ENCODE measurements at regions not wholly inside any gene's neighbourhood (a gene's known extent, or its start where the extent isn't known, plus 50 kb on each side); places are given as distances from the start of the nearest gene placed in this dataset.

DNA sequence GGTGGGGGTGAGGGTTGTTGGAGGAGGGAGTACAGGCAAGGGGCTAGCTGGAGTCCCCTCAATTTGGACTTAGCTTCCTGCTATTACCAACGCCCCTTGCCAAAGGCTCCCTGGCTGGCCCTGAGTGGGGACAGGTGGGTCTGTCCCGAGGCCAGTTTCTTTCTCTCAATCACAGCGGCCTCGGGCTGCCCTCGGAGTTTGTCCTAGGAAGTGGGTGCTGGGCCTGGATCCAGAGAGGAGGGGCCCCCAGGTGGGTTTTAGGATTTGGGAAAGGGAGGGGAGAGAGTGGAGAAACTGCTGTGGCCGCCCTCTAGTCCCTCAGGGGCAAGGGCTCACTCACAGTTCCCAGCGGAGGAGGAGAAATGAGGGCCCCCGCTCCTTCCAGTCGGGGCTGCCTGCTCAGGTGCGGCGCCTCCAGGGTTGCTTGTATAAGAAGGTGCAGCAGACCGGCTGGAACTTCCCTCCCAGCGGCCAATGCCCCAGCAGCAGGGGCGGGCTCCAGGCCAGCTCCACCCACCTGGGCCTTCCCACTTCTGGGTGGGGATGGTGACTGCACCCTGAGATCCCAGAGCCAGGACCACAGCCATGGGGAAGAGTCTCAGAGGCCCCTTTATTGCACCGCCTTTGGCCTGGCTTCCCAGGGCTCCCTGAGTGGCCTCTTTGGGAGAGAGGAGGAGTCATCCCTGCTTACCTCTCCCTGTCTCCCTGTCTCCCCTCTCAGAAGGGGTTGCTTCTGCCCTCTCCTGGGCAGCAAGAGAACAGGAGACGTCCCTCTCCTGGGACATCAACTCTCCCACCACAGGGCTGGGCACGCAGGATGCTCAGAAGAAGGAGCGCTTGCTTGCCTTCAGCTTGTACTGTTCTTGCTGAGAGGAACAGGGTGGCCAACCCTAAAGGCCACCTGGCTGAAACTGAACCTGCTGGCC is 112.0 kb upstream of the SMURF2 start (continued):
- TF ChIP-seq SOX5 (CRISPR knock-in tag; IDR thresholded peaks at IDR 0.05; ENCODE audit: borderline replicate concordance) (peak; percentile 39; the same call in 1 of the 2 replicates), ZNF441 (CRISPR knock-in tag; IDR thresholded peaks at IDR 0.05; ENCODE audit: borderline replicate concordance) (no peak), ZNF775 (CRISPR knock-in tag; IDR thresholded peaks at IDR 0.05; ENCODE audit: borderline replicate concordance) (no peak), BCL6 (CRISPR knock-in tag; IDR thresholded peaks at IDR 0.05) (no peak), EZH2 (conservative IDR thresholded peaks at IDR 0.05; ENCODE audit: low read depth, low read length) (no peak), SIX1 (CRISPR knock-in tag; IDR thresholded peaks at IDR 0.05; ENCODE audit: borderline replicate concordance) (no peak), ZNF703 (CRISPR knock-in tag; IDR thresholded peaks at IDR 0.05; ENCODE audit: borderline replicate concordance) (no peak), ZNF256 (CRISPR knock-in tag; conservative IDR thresholded peaks at IDR 0.05) (0 out of 2 replicates have a peak, but pooled peaks have one; percentile 20), NR1H2 (CRISPR knock-in tag; IDR thresholded peaks at IDR 0.05; ENCODE audit: borderline replicate concordance, low read depth) (no peak), ZNF468 (CRISPR knock-in tag; IDR thresholded peaks at IDR 0.05) (no peak), THAP8 (CRISPR knock-in tag; IDR thresholded peaks at IDR 0.05; ENCODE audit: borderline replicate concordance) (no peak), ZNF619 (CRISPR knock-in tag; IDR thresholded peaks at IDR 0.05) (no peak; the same call in 1 of the 2 replicates), ZNF569 (CRISPR knock-in tag; IDR thresholded peaks at IDR 0.05; ENCODE audit: borderline replicate concordance) (no peak), ZNF740 (CRISPR knock-in tag; IDR thresholded peaks at IDR 0.05) (0 out of 2 replicates have a peak, but pooled peaks have one; percentile 22), ZBTB38 (CRISPR knock-in tag; IDR thresholded peaks at IDR 0.05) (no peak), ZNF598 (CRISPR knock-in tag; IDR thresholded peaks at IDR 0.05; ENCODE audit: borderline replicate concordance) (peak; percentile 65; the same call in 1 of the 2 replicates)
- TF ChIP-seq, protein P1, sequence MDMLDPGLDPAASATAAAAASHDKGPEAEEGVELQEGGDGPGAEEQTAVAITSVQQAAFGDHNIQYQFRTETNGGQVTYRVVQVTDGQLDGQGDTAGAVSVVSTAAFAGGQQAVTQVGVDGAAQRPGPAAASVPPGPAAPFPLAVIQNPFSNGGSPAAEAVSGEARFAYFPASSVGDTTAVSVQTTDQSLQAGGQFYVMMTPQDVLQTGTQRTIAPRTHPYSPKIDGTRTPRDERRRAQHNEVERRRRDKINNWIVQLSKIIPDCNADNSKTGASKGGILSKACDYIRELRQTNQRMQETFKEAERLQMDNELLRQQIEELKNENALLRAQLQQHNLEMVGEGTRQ (IDR thresholded peaks at IDR 0.05; ENCODE audit: low read depth, low read length) = no peak
- TF ChIP-seq, protein P1 (CRISPR knock-in tag; IDR thresholded peaks at IDR 0.05; ENCODE audit: borderline replicate concordance) = no peak; the same call in 1 of the 2 replicates
- TF ChIP-seq, protein P2, sequence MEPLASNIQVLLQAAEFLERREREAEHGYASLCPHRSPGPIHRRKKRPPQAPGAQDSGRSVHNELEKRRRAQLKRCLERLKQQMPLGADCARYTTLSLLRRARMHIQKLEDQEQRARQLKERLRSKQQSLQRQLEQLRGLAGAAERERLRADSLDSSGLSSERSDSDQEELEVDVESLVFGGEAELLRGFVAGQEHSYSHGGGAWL (CRISPR knock-in tag; IDR thresholded peaks at IDR 0.05) = no peak
- TF ChIP-seq, protein P3, sequence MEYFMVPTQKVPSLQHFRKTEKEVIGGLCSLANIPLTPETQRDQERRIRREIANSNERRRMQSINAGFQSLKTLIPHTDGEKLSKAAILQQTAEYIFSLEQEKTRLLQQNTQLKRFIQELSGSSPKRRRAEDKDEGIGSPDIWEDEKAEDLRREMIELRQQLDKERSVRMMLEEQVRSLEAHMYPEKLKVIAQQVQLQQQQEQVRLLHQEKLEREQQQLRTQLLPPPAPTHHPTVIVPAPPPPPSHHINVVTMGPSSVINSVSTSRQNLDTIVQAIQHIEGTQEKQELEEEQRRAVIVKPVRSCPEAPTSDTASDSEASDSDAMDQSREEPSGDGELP (IDR thresholded peaks at IDR 0.05; ENCODE audit: borderline replicate concordance, low read depth) = peak; percentile 61; the same call in 1 of the 2 replicates
- TF ChIP-seq, protein P4, sequence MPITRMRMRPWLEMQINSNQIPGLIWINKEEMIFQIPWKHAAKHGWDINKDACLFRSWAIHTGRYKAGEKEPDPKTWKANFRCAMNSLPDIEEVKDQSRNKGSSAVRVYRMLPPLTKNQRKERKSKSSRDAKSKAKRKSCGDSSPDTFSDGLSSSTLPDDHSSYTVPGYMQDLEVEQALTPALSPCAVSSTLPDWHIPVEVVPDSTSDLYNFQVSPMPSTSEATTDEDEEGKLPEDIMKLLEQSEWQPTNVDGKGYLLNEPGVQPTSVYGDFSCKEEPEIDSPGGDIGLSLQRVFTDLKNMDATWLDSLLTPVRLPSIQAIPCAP (CRISPR knock-in tag; IDR thresholded peaks at IDR 0.05; ENCODE audit: low read depth) = no peak
- TF ChIP-seq, protein P5, sequence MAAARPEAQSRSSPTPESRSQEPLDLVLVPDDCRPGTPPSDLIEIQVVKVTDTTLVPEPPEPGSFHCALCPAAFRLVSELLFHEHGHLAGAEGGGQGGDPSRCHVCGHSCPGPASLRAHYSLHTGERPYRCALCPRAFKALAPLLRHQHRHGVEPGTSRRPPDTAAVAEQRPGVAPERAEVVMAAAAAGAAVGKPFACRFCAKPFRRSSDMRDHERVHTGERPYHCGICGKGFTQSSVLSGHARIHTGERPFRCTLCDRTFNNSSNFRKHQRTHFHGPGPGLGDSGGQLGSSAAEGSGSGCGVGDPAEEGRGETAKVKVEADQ (CRISPR knock-in tag; IDR thresholded peaks at IDR 0.05; ENCODE audit: borderline replicate concordance) = peak; percentile 95

Measured in HepG2 (cell line).